Peyer's patch (tissue), 4 donors: ENCODE measurements at regions not wholly inside any gene's neighbourhood (a gene's known extent, or its start where the extent isn't known, plus 50 kb on each side); places are given as distances from the start of the nearest gene placed in this dataset.

Experiments used
- POLR2A ChIP-seq, 2 donors: fragments of 450-650 bp; IDR thresholded peaks; one replicate each; pipeline ENCODE4 v1.5.1; 2017; ENCODE audit warnings: antibody characterized with exemption in 2 of 2, mild to moderate bottlenecking in 2 of 2, moderate library complexity in 2 of 2
- TF ChIP-seq, protein P1 (sequence below), 6 experiments: fragments of 450-650 bp in 4 of 6; fragments of 200-600 bp in 2 of 6; sonication (generic) in 1 of 6; IDR thresholded peaks; one replicate each; pipeline ENCODE4 v1.5.1; 2017 to 2019; ENCODE audit warnings: antibody characterized with exemption in 6 of 6, mild to moderate bottlenecking in 3 of 6, moderate library complexity in 1 of 6

- TF ChIP-seq, protein P1, sequence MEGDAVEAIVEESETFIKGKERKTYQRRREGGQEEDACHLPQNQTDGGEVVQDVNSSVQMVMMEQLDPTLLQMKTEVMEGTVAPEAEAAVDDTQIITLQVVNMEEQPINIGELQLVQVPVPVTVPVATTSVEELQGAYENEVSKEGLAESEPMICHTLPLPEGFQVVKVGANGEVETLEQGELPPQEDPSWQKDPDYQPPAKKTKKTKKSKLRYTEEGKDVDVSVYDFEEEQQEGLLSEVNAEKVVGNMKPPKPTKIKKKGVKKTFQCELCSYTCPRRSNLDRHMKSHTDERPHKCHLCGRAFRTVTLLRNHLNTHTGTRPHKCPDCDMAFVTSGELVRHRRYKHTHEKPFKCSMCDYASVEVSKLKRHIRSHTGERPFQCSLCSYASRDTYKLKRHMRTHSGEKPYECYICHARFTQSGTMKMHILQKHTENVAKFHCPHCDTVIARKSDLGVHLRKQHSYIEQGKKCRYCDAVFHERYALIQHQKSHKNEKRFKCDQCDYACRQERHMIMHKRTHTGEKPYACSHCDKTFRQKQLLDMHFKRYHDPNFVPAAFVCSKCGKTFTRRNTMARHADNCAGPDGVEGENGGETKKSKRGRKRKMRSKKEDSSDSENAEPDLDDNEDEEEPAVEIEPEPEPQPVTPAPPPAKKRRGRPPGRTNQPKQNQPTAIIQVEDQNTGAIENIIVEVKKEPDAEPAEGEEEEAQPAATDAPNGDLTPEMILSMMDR (IDR thresholded peaks at IDR 0.05): no peak
- TF ChIP-seq POLR2A (IDR thresholded peaks at IDR 0.05): no peak
Measured at GRCh38 chr2:185128996-185129395, 530.7 kb downstream of the ZNF804A start.
